ENCODE measurements at regions not wholly inside any gene's neighbourhood (a gene's known extent, or its start where the extent isn't known, plus 50 kb on each side); places are given as distances from the start of the nearest gene placed in this dataset.
"Not testable (repeated sequence)": the region's sequence is repeated elsewhere in the genome, so short reads cannot be mapped to it uniquely, and the experiment has no call there.

DNA sequence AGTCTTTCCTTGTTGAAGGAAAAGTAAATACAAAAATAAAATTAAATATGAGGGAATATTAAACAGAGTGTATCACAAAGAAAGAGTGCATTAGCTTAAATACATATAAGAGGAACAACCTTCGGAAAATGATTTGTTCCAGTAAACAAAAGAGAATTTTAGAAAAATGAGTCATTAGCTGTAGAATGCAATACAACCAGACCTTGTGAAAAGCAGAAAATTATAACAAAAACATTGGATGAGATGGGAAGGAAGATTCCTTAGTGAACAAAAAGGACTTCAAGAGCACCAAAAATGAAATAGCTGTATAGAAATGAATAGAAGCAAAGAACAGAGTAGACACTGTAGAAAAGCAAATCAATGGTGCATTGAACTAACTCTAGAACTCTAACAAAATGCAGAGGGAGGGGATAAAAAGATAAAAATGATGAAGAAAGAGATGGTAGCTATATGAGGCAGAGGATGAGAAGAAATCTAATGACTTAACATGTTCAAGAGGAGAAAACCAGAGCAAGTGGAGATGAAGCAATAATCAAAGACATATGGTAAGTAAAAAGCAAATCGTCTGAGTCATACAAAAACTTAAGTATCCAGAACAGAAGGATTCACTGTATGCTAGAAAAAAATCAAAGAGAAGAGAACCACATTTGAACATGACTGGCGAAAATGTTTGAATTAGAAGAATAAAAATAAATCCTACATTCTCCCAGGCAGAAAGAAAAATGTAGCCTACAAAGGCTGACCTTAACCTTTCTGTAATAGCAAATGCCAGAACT, 190.5 kb downstream of the TMEM26 start:
- no peak for DNase-seq

DNA sequence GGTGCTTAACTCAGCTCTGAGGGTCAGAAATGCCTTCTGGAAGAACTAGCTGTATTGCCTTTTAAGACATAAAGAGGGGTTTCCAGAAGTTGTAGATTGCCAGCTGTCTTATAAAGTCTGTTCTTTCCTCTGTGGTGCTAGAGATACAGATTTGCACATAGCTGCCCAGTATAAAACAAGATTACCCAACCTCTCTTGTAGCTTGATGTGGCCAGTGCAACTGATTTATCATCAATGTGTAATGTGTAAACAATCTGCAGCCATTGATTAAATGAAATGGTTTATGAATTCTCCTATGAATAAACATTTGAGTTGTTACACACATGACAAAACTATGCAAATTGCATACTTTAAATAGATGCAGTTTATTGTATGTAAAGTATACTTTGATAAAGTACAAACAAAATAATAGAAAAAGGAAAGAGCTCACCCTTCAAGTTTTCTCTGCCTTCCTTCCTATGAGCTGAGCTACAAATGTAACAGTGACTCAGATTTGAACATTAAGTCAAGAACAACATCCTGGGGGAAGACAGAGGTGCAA, 195.2 kb downstream of the TMEM26 start:
- no peak for DNase-seq

DNA sequence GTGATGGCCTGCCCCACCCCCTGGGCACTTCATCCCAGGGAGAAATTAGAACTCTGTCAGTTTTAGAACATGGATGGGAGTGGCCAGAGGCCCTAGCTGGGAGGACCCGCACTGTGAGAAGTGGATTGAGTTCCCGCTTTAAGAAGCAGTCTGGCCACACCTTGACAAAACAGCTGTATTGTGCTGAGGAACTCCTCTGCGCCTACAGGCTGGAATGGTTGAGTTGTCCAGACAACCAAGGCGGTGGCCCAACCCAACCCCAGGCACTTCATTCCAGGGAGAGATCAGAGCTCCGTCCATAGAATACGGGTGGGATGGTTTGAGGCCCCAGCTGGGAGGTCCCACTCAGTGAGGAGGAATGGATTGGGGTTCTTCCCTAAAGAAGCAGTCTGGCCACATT, 196.0 kb downstream of the TMEM26 start:
- no peak for DNase-seq

DNA sequence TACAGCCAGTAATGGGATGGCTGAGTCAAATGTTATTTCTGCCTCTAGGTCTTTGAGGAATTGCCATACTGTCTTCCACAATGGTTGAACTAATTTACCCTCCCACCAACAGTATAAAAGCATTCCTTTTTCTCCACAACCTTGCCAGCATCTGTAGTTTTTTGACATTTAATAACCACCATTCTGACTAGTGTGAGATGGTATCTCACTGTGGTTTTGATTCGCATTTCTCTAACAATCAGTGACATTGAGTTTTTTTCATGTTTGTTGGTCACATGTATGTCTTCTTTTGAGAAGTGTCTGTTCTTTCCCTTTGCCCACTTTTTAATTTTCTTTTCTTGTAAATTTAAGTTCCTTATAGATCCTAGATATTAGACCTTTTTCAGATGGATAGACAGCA, 200.9 kb downstream of the TMEM26 start:
- not testable (repeated sequence) for DNase-seq

DNA sequence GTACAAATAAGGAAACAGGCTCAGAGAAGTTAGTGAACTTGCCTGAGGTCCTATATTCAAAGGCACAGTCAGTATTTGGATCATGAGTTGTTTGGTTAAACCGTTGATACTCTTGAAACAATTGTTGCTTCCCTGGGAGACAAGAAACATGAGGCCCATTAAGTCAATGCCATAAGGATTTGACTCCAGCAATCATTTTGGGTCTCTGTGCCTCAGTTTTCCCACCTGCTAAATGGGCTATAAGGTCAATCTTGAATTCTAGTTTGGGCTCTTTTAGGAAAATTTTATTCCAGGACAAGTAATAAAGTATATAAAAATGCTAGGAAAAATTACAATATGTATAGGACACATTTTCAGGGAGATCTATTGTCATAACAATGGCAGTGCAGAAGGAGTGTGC, 202.1 kb downstream of the TMEM26 start:
- no peak for DNase-seq

DNA sequence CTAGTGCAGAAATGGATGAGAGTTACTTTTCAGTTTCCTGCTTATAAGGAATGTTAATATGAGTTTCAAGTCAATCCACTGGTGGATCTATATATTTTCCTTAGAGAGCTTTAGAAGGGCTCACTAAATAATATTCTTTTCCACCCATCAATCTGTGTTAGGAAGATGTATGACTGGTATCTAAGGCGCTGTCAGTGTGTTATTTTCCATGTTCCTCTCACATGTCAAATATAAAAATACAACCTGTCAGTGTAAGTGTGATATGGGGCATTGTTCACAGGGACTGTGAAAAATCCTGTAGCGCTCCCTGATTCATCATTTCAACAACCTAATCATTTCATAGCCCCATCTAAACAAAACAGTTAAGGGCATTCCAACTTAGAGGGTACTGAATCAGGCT, 203.1 kb downstream of the TMEM26 start:
- no peak for DNase-seq

DNA sequence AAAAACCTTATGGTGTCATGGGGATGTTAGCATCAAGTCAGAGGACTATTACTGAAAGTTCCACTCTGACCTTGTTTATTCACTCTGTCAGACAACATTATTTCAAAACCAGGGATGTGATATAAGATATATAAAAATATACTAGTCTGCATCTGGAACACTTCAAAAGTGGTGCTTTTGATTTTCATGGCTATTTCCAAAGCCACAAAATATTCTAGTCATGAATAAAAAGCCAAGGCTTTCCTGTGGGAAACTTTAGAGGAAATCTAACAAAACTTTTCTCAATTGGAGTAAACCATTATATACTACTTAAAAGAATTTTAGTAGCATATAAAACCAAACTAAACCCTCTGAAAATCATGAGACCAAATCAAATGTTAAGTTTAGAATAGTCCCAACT, 205.2 kb downstream of the TMEM26 start:
- no peak for DNase-seq

DNA sequence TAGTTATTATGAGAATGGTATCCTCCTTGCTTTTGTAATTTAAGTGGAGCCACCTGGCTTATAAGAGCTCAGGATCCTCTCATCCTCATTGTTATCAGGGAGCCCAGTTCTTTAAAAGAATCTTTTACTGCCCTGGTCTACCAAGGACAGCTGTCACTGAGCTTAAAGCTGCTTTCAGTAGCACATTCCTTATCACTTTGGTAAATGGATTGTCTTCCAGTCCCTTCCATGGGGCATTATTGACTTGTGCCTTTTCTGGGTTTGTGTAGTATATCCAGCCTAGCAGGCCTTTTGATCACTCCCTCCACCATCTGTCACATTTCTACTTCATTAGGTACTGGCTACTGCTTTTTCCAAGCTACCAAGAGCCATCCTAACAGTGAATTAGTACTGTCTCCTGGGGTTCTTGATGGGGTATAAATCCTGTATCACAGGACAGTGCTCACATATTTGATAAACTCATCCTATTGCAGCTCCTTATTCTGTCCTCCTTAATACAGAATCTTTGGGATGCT, 208.9 kb downstream of the TMEM26 start:
- DNase-seq: no peak

DNA sequence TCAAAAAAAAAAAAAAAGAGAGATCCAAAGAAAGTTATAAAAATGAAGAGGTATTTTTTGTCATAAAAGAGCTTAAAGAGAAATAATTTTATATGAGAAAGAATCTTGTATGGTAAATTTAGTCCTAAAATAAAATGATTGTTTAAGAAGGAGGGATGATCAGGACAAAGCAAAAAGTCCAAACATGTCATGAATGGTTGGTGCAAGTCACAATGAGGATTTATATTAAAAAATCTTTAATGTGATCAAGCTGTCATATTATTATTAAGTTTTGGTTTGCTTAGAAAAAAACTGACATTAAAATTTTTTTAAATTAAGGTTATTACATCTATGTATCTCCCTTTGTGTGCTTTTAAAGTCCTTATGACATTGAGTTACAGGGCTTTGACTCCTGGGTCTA, 220.4 kb downstream of the TMEM26 start:
- no peak for DNase-seq

DNA sequence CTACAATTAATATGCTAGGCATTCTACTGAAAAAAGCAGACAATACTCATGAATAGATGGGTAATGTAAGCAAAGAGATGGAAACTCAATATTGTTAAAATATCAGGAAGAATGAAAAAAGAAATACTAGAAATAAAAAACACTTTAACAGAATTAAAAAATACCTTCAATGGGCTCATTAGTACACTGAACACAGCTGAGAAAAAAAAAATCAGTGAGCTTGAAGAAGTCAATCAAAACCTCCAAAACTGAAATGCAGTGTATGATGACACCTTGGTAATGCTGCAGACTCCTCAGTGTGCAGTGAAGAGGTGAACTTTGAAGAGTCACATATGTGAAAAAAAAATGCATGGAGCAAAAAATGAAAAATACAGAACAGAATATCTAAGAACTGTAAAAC, 227.2 kb downstream of the TMEM26 start:
- no peak for DNase-seq

DNA sequence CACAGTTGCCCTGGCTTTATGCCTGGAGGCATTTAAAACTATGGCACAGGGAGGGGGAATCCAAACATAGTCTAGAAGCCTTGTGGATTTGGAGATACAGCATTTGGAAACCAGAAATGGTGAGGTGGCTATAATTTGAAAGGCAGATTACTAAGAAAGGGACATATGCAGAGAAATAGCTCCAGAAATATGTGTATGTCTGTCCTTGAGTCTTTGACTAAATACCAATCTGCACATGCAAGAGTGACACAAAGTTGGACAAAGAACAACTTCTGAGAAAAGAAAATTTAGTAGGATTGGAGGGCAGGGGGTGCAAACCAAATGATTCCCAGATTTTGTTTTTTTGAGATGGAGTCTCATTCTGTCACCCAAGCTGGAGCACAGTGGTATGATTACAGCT, 229.6 kb downstream of the TMEM26 start:
- no peak for DNase-seq

DNA sequence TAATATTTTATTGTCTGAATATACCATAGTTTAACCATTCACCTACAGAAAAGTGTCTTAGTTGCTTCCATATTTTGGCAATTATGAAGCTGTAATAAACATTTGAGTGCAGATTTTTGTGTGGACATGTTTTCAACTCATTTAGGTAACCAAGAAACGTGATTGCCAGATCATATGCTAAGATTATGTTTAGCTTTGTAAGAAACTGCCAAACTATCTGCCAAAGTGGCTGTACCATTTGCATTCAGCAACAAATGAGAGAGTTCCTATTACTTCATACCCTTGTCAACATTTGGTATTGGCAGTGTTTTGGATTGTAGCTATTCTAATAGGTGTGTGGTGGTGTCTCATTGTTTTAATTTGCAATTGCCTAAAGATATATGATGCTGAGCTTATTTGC, 233.5 kb downstream of the TMEM26 start:
- no peak for DNase-seq

DNA sequence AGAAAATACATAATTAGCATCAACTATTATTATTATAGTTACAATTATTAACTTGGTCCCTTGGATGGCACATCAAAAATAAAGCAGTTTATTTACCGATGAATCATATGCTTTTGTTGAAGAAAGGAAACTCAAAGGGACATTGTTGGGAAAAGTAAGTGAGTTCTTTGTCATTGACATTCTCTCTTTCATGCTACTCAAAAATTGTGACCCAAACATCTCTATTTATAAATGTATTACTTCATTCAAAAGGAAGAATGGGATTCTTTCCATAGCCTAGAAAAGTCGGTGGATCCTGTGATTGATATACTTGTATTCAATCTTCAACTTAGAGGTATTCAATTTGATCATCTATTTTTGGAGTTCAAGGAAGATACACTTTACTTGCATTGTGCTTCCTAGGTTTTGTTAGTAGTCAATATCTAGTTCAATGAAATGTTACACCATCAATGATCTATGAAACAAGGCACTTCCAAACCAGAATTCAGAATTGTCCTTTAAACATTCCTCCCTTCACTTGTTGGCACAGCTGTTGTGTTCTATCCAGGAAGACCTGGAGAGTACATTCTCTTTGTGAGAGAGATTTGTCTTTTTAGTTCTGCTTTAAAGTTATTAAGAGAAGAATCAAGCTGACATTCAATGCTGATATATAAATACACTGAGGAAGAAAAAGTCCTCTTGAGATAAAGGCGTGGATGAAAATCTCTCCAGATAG, 235.2 kb downstream of the TMEM26 start:
- no peak for DNase-seq

DNA sequence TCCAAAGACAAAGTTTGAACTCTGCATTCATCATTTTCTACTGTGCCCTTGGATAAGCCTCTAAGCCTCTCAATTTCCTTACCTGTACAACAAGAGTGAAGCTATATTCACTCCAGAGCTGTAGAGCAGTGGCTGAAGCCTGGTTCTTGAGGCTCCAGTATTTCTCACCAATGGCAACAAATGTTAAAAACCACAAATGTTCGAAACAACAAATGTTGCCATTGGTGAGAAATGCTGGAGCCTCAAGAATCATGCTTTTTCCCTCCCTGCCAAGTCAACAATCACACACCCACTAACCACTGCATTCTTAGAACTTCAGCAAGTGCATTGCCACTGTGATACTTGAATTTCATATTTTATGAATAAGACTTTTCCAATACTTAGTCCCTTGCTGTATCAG, 237.9 kb downstream of the TMEM26 start:
- no peak for DNase-seq

DNA sequence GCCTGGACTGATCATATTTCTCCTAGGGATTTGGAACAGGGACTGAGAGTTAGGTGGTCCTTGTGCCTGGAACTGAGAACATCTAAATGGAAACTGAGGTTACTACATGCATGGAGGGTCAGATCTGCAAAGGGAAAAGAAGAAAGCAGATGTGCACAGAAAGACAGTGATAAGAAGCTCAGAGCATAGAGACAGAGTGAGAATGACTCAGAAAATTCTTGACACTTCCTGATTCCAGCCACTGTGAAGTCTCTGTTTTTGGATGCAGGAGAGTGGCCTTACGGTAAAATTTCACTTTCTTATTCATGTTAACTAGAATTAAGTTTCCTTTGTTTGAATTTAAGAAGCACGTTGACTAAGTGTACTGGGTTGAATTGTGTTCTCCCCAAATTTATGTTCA, 241.7 kb downstream of the TMEM26 start:
- DNase-seq: no peak

DNA sequence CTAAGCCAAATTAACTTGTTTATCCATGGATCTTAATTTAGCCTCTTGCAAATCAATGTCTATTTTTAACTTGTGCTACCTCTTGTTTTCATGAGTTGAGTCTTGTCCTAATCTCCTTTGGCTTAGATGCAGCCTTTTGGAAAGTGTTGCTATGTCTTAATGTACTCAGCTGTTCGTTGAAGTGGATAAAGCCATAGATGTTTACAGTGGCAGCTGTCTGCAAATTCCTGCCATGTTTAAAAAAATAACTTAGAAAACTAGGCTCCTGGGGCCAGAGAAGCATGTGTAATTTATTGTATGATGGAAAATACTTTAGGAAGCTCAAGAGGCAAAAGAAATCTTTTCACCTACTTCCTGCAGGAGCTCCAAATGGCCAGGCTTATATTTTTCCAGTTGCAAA, 253.1 kb upstream of the RHOBTB1 start:
- no peak for DNase-seq

DNA sequence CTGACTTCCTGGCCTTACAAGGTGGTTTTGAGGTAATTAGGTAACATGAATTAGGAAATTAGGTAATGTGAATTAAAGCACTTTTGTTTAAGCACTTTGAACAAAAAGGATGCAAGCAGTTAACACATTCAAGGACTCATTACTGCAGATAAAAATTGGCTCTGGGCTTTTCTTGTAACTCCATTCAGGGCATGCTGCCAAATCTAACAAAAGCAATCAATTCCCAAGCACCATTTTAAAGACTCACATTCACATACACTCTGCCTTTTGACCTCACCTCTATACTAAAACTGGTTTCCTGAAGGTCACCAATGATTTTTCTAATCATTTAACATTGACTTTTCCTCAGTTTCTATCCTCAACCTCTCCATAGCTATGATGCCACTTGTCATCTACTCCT, 251.2 kb upstream of the RHOBTB1 start:
- no peak for DNase-seq

DNA sequence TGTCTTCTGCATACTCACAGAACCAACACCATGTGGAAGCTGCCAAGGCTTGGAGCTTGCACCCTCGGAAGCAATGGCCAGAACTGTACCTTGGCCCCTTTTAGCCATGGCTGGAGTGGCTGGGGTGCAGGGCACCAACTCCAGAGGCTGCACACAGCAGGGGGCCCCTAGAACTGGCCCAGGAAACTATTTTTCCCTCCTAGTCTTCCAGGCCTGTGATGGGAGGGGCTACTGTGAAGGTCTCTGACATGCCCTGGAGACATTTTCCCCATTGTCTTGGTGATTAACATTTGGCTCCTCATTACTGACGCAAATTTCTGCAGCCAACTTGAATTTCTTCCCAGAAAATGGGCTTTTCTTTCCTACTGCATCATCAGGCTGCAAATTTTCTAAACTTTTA, 248.6 kb upstream of the RHOBTB1 start:
- not testable (repeated sequence) for DNase-seq

DNA sequence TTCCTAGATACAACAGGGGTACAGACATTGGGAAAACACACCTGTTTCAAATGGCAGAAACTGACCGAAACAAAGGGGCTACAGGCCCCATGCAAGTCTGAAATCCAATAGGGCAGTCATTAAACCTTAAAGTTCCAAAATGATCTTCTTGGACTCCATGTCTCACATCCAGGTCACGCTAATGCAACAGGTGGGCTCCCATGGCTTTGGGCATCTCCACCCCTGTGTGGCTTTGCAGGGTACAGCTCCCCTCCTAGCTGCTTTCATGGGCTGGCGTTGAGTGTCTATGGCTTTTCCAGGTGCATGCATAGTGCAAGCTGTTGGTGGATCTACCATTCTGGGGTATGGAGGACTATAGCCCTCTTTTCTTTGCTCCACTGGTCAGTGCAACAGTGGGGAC, 248.1 kb upstream of the RHOBTB1 start:
- no peak for DNase-seq

DNA sequence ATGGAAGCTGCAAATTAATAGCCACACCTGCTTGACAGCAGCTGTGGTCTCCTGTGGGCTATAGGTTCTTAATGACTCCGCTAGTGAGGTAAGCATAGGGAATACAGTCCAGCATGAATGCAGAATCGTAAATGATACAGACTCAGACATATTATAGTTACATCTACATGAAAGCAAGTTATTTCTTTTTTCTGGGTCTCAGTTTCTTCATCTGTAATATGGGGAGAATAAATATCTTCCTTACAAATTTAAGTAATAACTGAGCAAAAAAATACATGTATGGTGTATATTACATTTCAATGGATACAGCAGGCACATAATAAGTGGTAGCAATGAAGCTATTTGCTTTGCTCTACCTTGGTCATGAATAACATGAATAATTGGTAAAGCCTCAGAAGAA, 245.9 kb upstream of the RHOBTB1 start:
- no peak for DNase-seq

DNA sequence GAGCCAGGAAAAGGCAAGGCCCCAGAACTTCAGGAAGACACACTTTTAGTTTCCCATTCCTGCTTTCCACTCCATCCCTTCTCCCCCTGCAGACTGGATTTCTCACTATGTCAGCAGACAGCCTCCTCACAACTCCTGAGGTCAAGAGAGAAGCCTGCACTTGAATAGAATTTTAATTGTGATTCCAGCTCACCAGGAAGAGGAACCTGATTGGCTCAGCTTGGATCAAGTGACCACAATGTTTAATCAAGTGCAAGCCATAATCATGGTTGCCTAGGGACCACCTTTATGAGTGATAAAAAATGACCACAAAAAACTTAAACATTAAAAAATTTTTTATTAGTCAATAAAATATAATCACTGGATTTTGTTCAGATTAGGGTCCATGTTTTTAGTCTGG, 244.7 kb upstream of the RHOBTB1 start:
- DNase-seq: no peak

DNA sequence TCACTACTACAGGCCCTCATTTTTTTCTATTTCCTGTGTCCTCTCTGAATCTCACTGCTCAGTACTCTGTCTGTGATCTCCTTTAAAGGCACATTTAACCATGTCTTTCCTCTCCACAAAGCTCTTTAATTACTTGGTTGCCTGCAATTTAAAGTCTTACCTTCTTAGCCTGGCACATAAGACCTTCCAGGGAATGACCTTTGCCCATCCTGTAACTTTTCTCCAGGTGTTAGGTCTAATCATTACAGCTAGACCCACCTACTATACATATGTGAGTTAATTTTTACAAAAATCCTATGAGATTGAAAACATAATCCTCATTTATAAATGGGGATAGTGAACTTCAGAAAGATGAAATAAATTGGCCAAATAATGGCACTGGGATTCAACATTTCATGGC, 244.1 kb upstream of the RHOBTB1 start:
- no peak for DNase-seq

DNA sequence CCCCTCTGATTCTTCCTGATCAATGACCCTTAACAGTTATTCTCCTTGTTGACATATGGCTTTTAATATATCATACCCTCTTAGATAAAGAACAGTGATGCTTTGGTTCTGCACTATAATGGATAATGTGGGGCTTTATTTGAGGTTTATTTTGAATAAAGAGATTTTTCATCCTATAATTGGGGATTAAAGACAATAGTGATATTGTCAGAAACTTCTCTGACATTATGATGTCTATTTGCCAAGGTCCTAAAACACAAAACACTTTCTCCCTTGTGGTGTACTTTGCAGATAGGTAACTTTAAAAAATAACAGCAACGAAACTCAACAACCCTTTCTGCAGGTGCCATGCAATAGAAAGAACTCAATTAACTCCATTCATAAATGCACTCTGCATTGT, 243.6 kb upstream of the RHOBTB1 start:
- no peak for DNase-seq

DNA sequence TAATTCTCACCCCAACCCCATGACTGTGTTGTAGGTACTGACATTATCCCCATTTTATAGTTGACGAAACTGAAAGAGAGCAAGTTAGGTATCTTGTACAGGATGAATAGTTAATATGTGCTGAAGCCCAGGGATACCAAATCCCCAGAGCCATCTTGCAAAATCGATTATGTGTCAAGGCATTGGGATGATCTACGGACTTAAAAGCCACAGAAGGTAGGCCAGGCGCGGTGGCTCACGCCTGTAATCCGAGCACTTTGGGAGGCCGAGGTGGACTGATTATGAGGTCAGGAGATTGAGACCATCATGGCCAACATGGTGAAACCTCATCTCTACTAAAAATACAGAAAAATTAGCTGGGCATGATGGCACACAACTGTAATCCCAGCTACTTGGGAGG, 242.4 kb upstream of the RHOBTB1 start:
- no peak for DNase-seq
